RWPE2 (cell line): ENCODE measurements at regions not wholly inside any gene's neighbourhood (a gene's known extent, or its start where the extent isn't known, plus 50 kb on each side); places are given as distances from the start of the nearest gene placed in this dataset.

ENCODE experiments used
- ATAC-seq: fragments of 200-7000 bp; cut with Tn5 transposase; 3 replicates; pipeline ENCODE4 v1.9.1; 2021; ENCODE audit warnings: low read depth
- DNase-seq: peaks from one replicate; pipeline ENCODE4 v3.0.0-alpha.2; 2020; ENCODE audit warnings: low spot score
- H3K27ac ChIP-seq: fragments of 450-650 bp; 2 replicates; pipeline ENCODE4 v1.5.1; 2017; ENCODE audit warnings: mild to moderate bottlenecking; ENCODE audit not compliant: poor library complexity, severe bottlenecking
- H3K27me3 ChIP-seq: fragments of 250-450 bp; sonication (Bioruptor Pico); 2 replicates; pipeline ENCODE4 v1.5.1; 2021; ENCODE audit warnings: mild to moderate bottlenecking, moderate library complexity; ENCODE audit not compliant: insufficient read depth, poor library complexity, severe bottlenecking
- H3K36me3 ChIP-seq: fragments of 250-450 bp; sonication (Bioruptor Pico); 2 replicates; pipeline ENCODE4 v1.5.1; 2020; ENCODE audit warnings: low read depth, mild to moderate bottlenecking, moderate library complexity
- H3K4me1 ChIP-seq: fragments of 250-450 bp; sonication (Bioruptor Pico); 2 replicates; pipeline ENCODE4 v1.5.1; 2021; ENCODE audit warnings: mild to moderate bottlenecking, moderate library complexity; ENCODE audit not compliant: insufficient read depth, poor library complexity, severe bottlenecking
- H3K4me3 ChIP-seq: fragments of 250-450 bp; sonication (Bioruptor Pico); 2 replicates; pipeline ENCODE4 v1.5.1; 2021; ENCODE audit warnings: mild to moderate bottlenecking, moderate library complexity; ENCODE audit not compliant: severe bottlenecking
- H3K9me3 ChIP-seq: fragments of 250-450 bp; sonication (Bioruptor Pico); 2 replicates; pipeline ENCODE4 v1.5.1; 2021; ENCODE audit warnings: mild to moderate bottlenecking, moderate library complexity; ENCODE audit not compliant: severe bottlenecking
- CTCF ChIP-seq: fragments of 450-650 bp; IDR thresholded peaks from one replicate; pipeline ENCODE4 v1.5.1; 2017; ENCODE audit warnings: mild to moderate bottlenecking, moderate library complexity; ENCODE audit not compliant: poor library complexity, severe bottlenecking

- no peaks in the 10 kb centered on the region for H3K27me3 ChIP-seq
- H3K36me3 ChIP-seq: no peaks in the 10 kb centered on the region
- no peaks in the 10 kb centered on the region for H3K9me3 ChIP-seq
- TF ChIP-seq CTCF: no peak
- peak; percentile 69 for ATAC-seq
- H3K4me1 ChIP-seq: peaks cover 44% of the 10 kb centered on the region
- H3K4me3 ChIP-seq: no peak overlapping the region
- peak overlapping the region; percentile 98 for H3K27ac ChIP-seq
- DNase-seq: peak; percentile 80
Observed at GRCh38 chr14:101480747-101481530, 80.4 kb upstream of the DIO3 start.

GRCh38 chr14:101481557-101481956 is 79.7 kb upstream of the DIO3 start:
- Histone ChIP-seq H3K4me3 (no peak overlapping the region), H3K36me3 (no peaks in the 10 kb centered on the region), H3K27me3 (no peaks in the 10 kb centered on the region), H3K27ac (peak overlapping the region; percentile 98), H3K4me1 (peaks cover 38% of the 10 kb centered on the region), H3K9me3 (peaks cover under 1% of the 10 kb centered on the region)
- no peak for TF ChIP-seq CTCF
- peak; percentile 46 for DNase-seq
- ATAC-seq: no peak

- H3K27ac ChIP-seq: peak overlapping the region; percentile 98
- H3K9me3 ChIP-seq: peaks cover 5% of the 10 kb centered on the region
- peaks cover 33% of the 10 kb centered on the region for H3K4me1 ChIP-seq
- no peaks in the 10 kb centered on the region for H3K27me3 ChIP-seq
- ATAC-seq (no peak), DNase-seq (no peak)
- H3K36me3 ChIP-seq: no peaks in the 10 kb centered on the region
- TF ChIP-seq CTCF: no peak
- H3K4me3 ChIP-seq: no peak overlapping the region
Observed at GRCh38 chr14:101482066-101482465, 79.2 kb upstream of the DIO3 start.

GRCh38 chr14:101483829-101484228 is 77.5 kb upstream of the DIO3 start:
- H3K4me1 ChIP-seq: peaks cover 21% of the 10 kb centered on the region
- no peaks in the 10 kb centered on the region for H3K27me3 ChIP-seq
- no peak overlapping the region for H3K27ac ChIP-seq
- no peak for TF ChIP-seq CTCF
- no peaks in the 10 kb centered on the region for H3K36me3 ChIP-seq
- no peak overlapping the region for H3K4me3 ChIP-seq
- no peak for ATAC-seq
- peaks cover 5% of the 10 kb centered on the region for H3K9me3 ChIP-seq
- no peak for DNase-seq

GRCh38 chr14:101489092-101489760 is 72.1 kb upstream of the DIO3 start:
- peak; percentile 18 for DNase-seq
- Histone ChIP-seq H3K27me3 (no peaks in the 10 kb centered on the region), H3K36me3 (no peaks in the 10 kb centered on the region), H3K9me3 (peaks cover 7% of the 10 kb centered on the region), H3K27ac (no peak overlapping the region), H3K4me3 (no peak overlapping the region), H3K4me1 (no peaks in the 10 kb centered on the region)
- TF ChIP-seq CTCF: no peak
- no peak for ATAC-seq
